GM18508 (cell line): ENCODE measurements at regions not wholly inside any gene's neighbourhood (a gene's known extent, or its start where the extent isn't known, plus 50 kb on each side); places are given as distances from the start of the nearest gene placed in this dataset.

ENCODE experiments used
- ATAC-seq: cut with Tn5 transposase; IDR thresholded peaks from one replicate; pipeline ENCODE4 v1.9.1; 2021; ENCODE audit warnings: moderate number of reproducible peaks; ENCODE audit not compliant: insufficient read depth, unreplicated experiment

- ATAC-seq, result no peak
Observed at GRCh38 chr13:82344867-82345266, 1537.4 kb downstream of the SLITRK1 start.

- no peak for ATAC-seq
Observed at GRCh38 chr13:82341116-82341515, 1541.2 kb downstream of the SLITRK1 start.

- ATAC-seq, result no peak
Observed at GRCh38 chr13:82330499-82330898, 1551.8 kb downstream of the SLITRK1 start.

GRCh38 chr13:82323101-82323500 is 1559.2 kb downstream of the SLITRK1 start:
- no peak for ATAC-seq

GRCh38 chr13:82305588-82305987 is 1576.7 kb downstream of the SLITRK1 start:
- no peak for ATAC-seq

GRCh38 chr13:82298106-82298505 is 1584.2 kb downstream of the SLITRK1 start:
- no peak for ATAC-seq

- no peak for ATAC-seq
Observed at GRCh38 chr13:82294226-82294625, 1588.0 kb downstream of the SLITRK1 start.

GRCh38 chr13:82292334-82292733 is 1589.9 kb downstream of the SLITRK1 start:
- ATAC-seq, result no peak

GRCh38 chr13:82291852-82292251 is 1590.4 kb downstream of the SLITRK1 start:
- no peak for ATAC-seq

- no peak for ATAC-seq
Observed at GRCh38 chr13:82275644-82276043, 1606.6 kb downstream of the SLITRK1 start.

- no peak for ATAC-seq
Observed at GRCh38 chr13:82259284-82259683, 1623.0 kb downstream of the SLITRK1 start.

GRCh38 chr13:82257790-82258507 is 1624.3 kb downstream of the SLITRK1 start:
- no peak for ATAC-seq

GRCh38 chr13:82248762-82249161 is 1633.5 kb downstream of the SLITRK1 start:
- ATAC-seq, result no peak

- no peak for ATAC-seq
Observed at GRCh38 chr13:82245860-82246259, 1636.4 kb downstream of the SLITRK1 start.

- no peak for ATAC-seq
Observed at GRCh38 chr13:82224806-82225205, 1657.5 kb downstream of the SLITRK1 start.

- no peak for ATAC-seq
Observed at GRCh38 chr13:82221621-82222020, 1660.7 kb downstream of the SLITRK1 start.

GRCh38 chr13:82220641-82221040 is 1661.6 kb downstream of the SLITRK1 start:
- ATAC-seq, result no peak

GRCh38 chr13:82216165-82216564 is 1666.1 kb downstream of the SLITRK1 start:
- no peak for ATAC-seq

- ATAC-seq, result no peak
Observed at GRCh38 chr13:82214341-82214740, 1667.9 kb downstream of the SLITRK1 start.

GRCh38 chr13:82206241-82206640 is 1676.0 kb downstream of the SLITRK1 start:
- ATAC-seq, result no peak

- ATAC-seq, result no peak
Observed at GRCh38 chr13:82202398-82202797, 1679.9 kb downstream of the SLITRK1 start.

- ATAC-seq, result no peak
Observed at GRCh38 chr13:82196087-82196486, 1686.2 kb downstream of the SLITRK1 start.
